Rectal smooth muscle tissue (tissue), 1 donor: ENCODE measurements at regions not wholly inside any gene's neighbourhood (a gene's known extent, or its start where the extent isn't known, plus 50 kb on each side); places are given as distances from the start of the nearest gene placed in this dataset.

Source experiments
- H3K27ac ChIP-seq: one replicate; pipeline ENCODE4 v1.7.0; 2013; ENCODE audit warnings: low read depth, low read length, inconsistent platforms
- H3K27me3 ChIP-seq: one replicate; pipeline ENCODE4 v1.7.0; 2013; ENCODE audit warnings: low read length; ENCODE audit not compliant: control insufficient read depth, insufficient read depth
- H3K36me3 ChIP-seq: one replicate; pipeline ENCODE4 v1.7.0; 2013; ENCODE audit warnings: low read length; ENCODE audit not compliant: control insufficient read depth, insufficient read depth
- H3K4me1 ChIP-seq: one replicate; pipeline ENCODE4 v1.7.0; 2013; ENCODE audit warnings: low read length; ENCODE audit not compliant: control insufficient read depth, insufficient read depth
- H3K4me3 ChIP-seq: one replicate; pipeline ENCODE4 v1.7.0; 2013; ENCODE audit warnings: low read length
- H3K9ac ChIP-seq: one replicate; pipeline ENCODE4 v1.7.0; 2013; ENCODE audit warnings: low read length

- H3K27me3 ChIP-seq, result no peaks in the 10 kb centered on the region
- H3K4me3 ChIP-seq, result no peak overlapping the region
- no peak overlapping the region for H3K27ac ChIP-seq
- H3K36me3 ChIP-seq, result no peaks in the 10 kb centered on the region
- no peaks in the 10 kb centered on the region for H3K4me1 ChIP-seq
- H3K9ac ChIP-seq, result no peak overlapping the region
These were observed 572.7 kb downstream of the VRK1 start for GRCh38 chr14:97369901-97370300.

DNA sequence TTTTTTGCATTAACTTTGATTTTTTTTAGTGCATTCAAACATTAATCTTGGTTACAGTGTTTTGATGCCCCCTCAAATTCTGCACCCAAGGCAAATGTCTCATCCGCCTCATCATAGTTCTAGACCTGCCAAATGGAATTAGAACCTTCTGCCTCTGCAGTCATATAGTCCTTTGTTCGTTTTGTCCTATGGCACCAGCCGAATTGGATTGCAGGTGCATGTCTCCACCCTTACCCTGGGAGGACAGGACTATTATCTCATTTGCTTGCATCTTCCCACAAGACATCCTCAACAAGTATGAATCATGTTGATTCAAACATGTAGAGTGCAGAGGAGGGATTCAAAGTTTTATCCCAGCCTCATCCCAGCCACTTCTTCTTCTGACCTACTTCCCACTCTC is 579.1 kb downstream of the VRK1 start:
- no peaks in the 10 kb centered on the region for H3K4me1 ChIP-seq
- no peak overlapping the region for H3K4me3 ChIP-seq
- no peak overlapping the region for H3K9ac ChIP-seq
- H3K27me3 ChIP-seq, result no peaks in the 10 kb centered on the region
- H3K36me3 ChIP-seq, result no peaks in the 10 kb centered on the region
- H3K27ac ChIP-seq, result no peak overlapping the region

GRCh38 chr14:97377550-97377949 is 580.4 kb downstream of the VRK1 start:
- no peak overlapping the region for H3K27ac ChIP-seq
- H3K4me1 ChIP-seq, result no peaks in the 10 kb centered on the region
- H3K27me3 ChIP-seq, result no peaks in the 10 kb centered on the region
- H3K4me3 ChIP-seq, result no peak overlapping the region
- no peaks in the 10 kb centered on the region for H3K36me3 ChIP-seq
- no peak overlapping the region for H3K9ac ChIP-seq

- Histone ChIP-seq H3K4me1 (no peaks in the 10 kb centered on the region), H3K9ac (no peak overlapping the region), H3K36me3 (no peaks in the 10 kb centered on the region), H3K27ac (no peak overlapping the region), H3K27me3 (no peaks in the 10 kb centered on the region), H3K4me3 (no peak overlapping the region)
These were observed 581.9 kb downstream of the VRK1 start for GRCh38 chr14:97379091-97379531.

DNA sequence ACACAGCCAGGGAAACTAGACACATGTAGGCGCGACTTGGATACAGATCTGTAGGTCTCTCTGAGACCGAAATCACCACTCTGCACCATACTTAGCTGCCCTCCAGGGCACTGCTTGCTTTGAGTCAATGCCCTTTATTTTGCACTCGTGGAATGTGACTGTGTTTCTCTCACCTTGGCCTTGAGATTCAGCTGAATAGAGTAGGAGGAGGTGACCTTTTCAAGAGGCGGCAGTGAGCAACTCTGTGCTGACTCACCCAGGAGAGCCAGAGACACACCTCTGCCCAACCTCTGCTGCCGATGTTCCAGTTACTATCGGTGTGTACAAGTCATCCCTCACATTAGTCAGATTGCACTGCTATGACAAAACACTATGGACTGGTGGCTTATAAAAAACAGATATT is 583.4 kb downstream of the VRK1 start:
- Histone ChIP-seq H3K27ac (no peak overlapping the region), H3K9ac (no peak overlapping the region), H3K36me3 (no peaks in the 10 kb centered on the region), H3K27me3 (no peaks in the 10 kb centered on the region), H3K4me3 (no peak overlapping the region), H3K4me1 (no peaks in the 10 kb centered on the region)

DNA sequence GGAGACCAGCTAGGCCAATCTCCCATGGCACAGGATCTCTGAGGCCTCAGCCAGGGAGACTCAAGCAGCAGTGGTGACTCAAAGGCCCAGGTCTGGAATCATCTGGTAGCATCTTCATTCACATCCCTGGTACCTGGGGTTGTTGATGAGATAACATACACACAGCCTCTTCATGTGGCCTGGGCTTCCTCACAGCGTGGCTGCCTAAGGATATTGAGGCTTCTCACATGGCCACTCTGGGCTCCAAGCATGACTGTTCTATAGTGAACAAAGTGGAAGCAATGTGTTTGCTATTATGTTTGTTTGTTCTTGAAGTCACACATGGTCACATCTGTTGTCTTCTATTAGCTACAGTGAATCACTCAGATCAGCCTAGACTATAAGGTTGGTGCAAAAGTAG is 584.1 kb downstream of the VRK1 start:
- Histone ChIP-seq H3K4me1 (no peaks in the 10 kb centered on the region), H3K27ac (no peak overlapping the region), H3K27me3 (no peaks in the 10 kb centered on the region), H3K36me3 (no peaks in the 10 kb centered on the region), H3K9ac (no peak overlapping the region), H3K4me3 (no peak overlapping the region)

- Histone ChIP-seq H3K9ac (no peak overlapping the region), H3K4me3 (no peak overlapping the region), H3K4me1 (no peaks in the 10 kb centered on the region), H3K27me3 (no peaks in the 10 kb centered on the region), H3K36me3 (no peaks in the 10 kb centered on the region), H3K27ac (no peak overlapping the region)
These were observed 585.5 kb downstream of the VRK1 start for GRCh38 chr14:97382616-97383226.

GRCh38 chr14:97385727-97386126 is 588.5 kb downstream of the VRK1 start:
- no peaks in the 10 kb centered on the region for H3K4me1 ChIP-seq
- H3K36me3 ChIP-seq, result no peaks in the 10 kb centered on the region
- H3K9ac ChIP-seq, result no peak overlapping the region
- H3K27me3 ChIP-seq, result no peaks in the 10 kb centered on the region
- no peak overlapping the region for H3K27ac ChIP-seq
- no peak overlapping the region for H3K4me3 ChIP-seq

DNA sequence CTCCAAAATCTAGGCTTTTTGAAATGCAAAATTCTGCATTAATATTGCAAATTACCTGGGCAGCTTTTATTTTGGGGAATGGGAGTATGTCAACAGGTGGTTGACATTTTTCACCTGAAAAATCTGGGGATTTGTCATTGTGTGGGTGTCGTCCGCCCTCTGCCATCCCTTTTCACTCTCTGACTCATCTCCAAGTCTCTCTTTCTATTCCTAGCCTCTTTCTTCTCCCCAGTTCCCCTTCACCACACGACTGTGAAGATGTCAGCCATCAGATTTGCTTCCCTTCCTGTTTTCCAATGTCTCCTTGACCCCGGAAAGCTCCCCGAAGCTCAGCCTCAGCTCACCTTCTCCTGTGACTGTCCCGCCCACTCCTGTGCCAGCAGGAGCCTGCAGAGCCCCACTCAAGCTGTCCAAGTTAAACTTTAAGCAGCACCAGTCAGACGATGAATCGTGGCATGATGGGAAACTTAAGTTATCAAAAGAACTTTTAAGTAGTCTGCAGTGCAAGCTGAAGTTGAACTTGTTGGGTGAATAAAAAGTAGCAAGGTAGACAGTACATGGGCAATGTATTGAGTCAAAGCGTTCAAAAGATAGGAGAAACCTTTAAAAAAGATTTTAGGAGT is 590.2 kb downstream of the VRK1 start:
- H3K27me3 ChIP-seq, result no peaks in the 10 kb centered on the region
- no peak overlapping the region for H3K9ac ChIP-seq
- no peak overlapping the region for H3K4me3 ChIP-seq
- no peak overlapping the region for H3K27ac ChIP-seq
- no peaks in the 10 kb centered on the region for H3K4me1 ChIP-seq
- H3K36me3 ChIP-seq, result no peaks in the 10 kb centered on the region

GRCh38 chr14:97388408-97388807 is 591.2 kb downstream of the VRK1 start:
- H3K27me3 ChIP-seq, result no peaks in the 10 kb centered on the region
- no peak overlapping the region for H3K4me3 ChIP-seq
- H3K27ac ChIP-seq, result no peak overlapping the region
- no peaks in the 10 kb centered on the region for H3K4me1 ChIP-seq
- no peak overlapping the region for H3K9ac ChIP-seq
- no peaks in the 10 kb centered on the region for H3K36me3 ChIP-seq

GRCh38 chr14:97390096-97390724 is 593.0 kb downstream of the VRK1 start:
- no peak overlapping the region for H3K27ac ChIP-seq

DNA sequence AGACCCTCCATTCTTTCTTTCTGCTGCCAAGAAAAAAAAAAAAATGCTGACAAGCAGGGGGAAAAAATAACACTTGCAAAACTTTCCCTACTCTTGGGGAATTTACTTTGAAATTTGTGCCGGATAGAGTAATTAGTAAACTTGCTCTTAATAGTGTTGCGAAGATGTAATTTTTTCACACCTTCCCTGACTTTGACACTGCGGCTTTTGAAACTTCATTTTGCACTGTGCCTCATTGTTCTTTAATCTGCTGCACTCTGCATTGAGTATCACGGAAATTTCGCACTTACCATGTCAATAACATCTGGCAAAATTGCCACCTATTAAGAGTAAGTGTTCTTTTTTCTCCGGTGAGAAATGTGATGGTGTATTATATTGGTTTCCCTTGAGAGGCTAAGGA is 596.1 kb downstream of the VRK1 start:
- Histone ChIP-seq H3K27ac (no peak overlapping the region), H3K4me3 (no peak overlapping the region), H3K4me1 (no peaks in the 10 kb centered on the region), H3K9ac (no peak overlapping the region), H3K27me3 (no peaks in the 10 kb centered on the region), H3K36me3 (no peaks in the 10 kb centered on the region)

More at GRCh38 chr14:97390096-97390724, 593.0 kb downstream of the VRK1 start:
- H3K9ac ChIP-seq, result no peak overlapping the region
- no peaks in the 10 kb centered on the region for H3K36me3 ChIP-seq
- no peaks in the 10 kb centered on the region for H3K4me1 ChIP-seq
- H3K4me3 ChIP-seq, result no peak overlapping the region
- no peaks in the 10 kb centered on the region for H3K27me3 ChIP-seq

DNA sequence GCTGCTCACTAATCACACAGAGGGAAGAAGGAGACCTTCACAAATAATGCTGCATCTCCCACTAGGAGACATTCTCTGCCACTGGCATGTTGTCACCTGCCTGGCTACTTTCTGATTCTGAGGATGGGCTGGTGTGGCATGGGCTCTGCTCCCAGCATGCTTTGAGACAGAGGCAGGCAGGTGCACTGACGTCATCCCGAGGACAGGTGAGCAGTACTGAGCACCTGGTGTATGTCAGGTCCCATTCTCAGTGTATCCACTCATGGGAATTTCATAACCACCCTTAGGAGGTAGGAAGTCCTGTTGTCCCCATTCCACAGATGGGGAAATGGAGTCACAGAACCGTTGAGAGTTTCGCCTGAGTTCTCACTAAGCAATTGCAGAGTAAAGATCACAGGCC is 597.9 kb downstream of the VRK1 start:
- H3K4me1 ChIP-seq, result no peaks in the 10 kb centered on the region
- H3K27ac ChIP-seq, result no peak overlapping the region

More for the DNA sequence above, 597.9 kb downstream of the VRK1 start:
- Histone ChIP-seq H3K27me3 (no peaks in the 10 kb centered on the region), H3K36me3 (no peaks in the 10 kb centered on the region), H3K4me3 (no peak overlapping the region), H3K9ac (no peak overlapping the region)
